ENCODE measurements at regions not wholly inside any gene's neighbourhood (a gene's known extent, or its start where the extent isn't known, plus 50 kb on each side); places are given as distances from the start of the nearest gene placed in this dataset.

DNA sequence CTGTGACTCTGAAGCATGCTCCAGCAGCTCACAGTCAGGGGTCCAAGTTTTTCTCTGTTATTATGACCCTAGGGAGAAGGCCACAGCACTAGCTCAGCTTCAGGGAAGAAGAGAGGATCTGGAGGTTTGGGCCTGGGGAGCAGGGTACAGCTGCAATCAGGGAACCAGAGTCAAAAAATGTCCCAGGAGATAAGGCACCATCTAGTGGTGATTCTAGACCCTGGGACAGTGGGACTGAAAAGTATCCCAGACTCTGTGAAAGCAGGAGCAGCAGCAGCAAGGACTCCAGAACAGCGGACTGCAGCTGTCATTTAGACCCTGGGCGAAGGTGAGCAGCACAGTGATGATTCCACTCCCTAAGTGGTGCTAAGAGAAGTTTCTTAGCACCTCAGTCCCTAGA is 278.4 kb upstream of the DDX18 start:
- DNase-seq (ENCODE audit: low spot score) (peak; percentile 70), ATAC-seq (peak; percentile 97)
- Mint-ChIP-seq H3K27ac (no peak overlapping the region), H3K9me3 (peaks cover 34% of the 10 kb centered on the region), H3K4me3 (no peak overlapping the region), H3K27me3 (ENCODE audit: insufficient read depth, low read depth, poor library complexity) (no peaks in the 10 kb centered on the region), H3K4me1 (peaks cover 5% of the 10 kb centered on the region; the same call in 2 of the 3 replicates), H3K36me3 (ENCODE audit: low read depth) (peaks cover 35% of the 10 kb centered on the region)
- H3K4me3 ChIP-seq, result no peak overlapping the region
- H3K79me2 ChIP-seq (replicated peaks; ENCODE audit: insufficient read depth), result no peaks in the 10 kb centered on the region
- no peaks in the 10 kb centered on the region for H3K4me1 ChIP-seq (ENCODE audit: insufficient read depth)
- H3K36me3 ChIP-seq (ENCODE audit: insufficient read depth), result peaks cover 7% of the 10 kb centered on the region; the same call in 1 of the 2 replicates
- no peaks in the 10 kb centered on the region for H3F3A ChIP-seq (replicated peaks; ENCODE audit: low read depth)
- no peak overlapping the region for H3K27ac ChIP-seq (ENCODE audit: low read depth)
- no peaks in the 10 kb centered on the region for H4K20me1 ChIP-seq (replicated peaks; ENCODE audit: insufficient read depth)
- H3K9me2 ChIP-seq (ENCODE audit: insufficient read depth), result no peaks in the 10 kb centered on the region; the same call in 1 of the 2 replicates
- TF ChIP-seq, protein P1, sequence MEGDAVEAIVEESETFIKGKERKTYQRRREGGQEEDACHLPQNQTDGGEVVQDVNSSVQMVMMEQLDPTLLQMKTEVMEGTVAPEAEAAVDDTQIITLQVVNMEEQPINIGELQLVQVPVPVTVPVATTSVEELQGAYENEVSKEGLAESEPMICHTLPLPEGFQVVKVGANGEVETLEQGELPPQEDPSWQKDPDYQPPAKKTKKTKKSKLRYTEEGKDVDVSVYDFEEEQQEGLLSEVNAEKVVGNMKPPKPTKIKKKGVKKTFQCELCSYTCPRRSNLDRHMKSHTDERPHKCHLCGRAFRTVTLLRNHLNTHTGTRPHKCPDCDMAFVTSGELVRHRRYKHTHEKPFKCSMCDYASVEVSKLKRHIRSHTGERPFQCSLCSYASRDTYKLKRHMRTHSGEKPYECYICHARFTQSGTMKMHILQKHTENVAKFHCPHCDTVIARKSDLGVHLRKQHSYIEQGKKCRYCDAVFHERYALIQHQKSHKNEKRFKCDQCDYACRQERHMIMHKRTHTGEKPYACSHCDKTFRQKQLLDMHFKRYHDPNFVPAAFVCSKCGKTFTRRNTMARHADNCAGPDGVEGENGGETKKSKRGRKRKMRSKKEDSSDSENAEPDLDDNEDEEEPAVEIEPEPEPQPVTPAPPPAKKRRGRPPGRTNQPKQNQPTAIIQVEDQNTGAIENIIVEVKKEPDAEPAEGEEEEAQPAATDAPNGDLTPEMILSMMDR (conservative IDR thresholded peaks at IDR 0.05; ENCODE audit: low read depth in 2 of 2), result peak; percentile 65 to 85
- no peak for TF ChIP-seq STAT1 (IDR thresholded peaks at IDR 0.05; ENCODE audit: unreplicated experiment)
- H3K27me3 ChIP-seq (ENCODE audit: insufficient read depth), result no peaks in the 10 kb centered on the region
- no peak overlapping the region for H3K4me2 ChIP-seq
- no peak overlapping the region for H2AFZ ChIP-seq

DNA sequence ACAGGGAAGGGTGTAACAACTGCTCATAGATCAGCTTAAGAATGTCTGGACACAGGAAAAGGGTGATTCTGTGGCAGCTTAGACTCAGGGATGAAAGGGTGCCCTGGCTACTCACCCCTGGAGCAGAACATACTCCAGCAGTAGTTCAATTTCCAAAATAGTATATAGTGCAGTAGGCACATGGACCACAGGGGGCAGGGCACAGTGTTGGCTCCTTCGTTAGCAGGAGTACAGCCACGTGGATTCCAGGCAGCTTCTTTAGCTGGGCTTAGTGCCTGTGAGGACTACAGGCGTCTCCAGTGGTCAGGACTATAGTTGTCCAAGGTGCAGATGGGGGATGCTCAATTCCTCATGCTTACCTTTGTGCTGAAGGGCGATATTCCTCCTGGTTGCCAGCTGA is 277.5 kb upstream of the DDX18 start:
- H3K4me3 ChIP-seq, result no peak overlapping the region
- DNase-seq (ENCODE audit: low spot score) (peak; percentile 49), ATAC-seq (peak; percentile 81)
- H3K4me1 ChIP-seq (ENCODE audit: insufficient read depth), result no peaks in the 10 kb centered on the region
- H3K79me2 ChIP-seq (replicated peaks; ENCODE audit: insufficient read depth), result no peaks in the 10 kb centered on the region
- no peaks in the 10 kb centered on the region for H4K20me1 ChIP-seq (replicated peaks; ENCODE audit: insufficient read depth)
- Mint-ChIP-seq H3K27me3 (ENCODE audit: insufficient read depth, low read depth, poor library complexity) (no peaks in the 10 kb centered on the region), H3K4me1 (peaks cover 5% of the 10 kb centered on the region; the same call in 2 of the 3 replicates), H3K36me3 (ENCODE audit: low read depth) (peaks cover 34% of the 10 kb centered on the region), H3K27ac (no peak overlapping the region), H3K9me3 (peaks cover 33% of the 10 kb centered on the region), H3K4me3 (no peak overlapping the region)
- H3F3A ChIP-seq (replicated peaks; ENCODE audit: low read depth), result no peaks in the 10 kb centered on the region
- no peak overlapping the region for H2AFZ ChIP-seq
- no peaks in the 10 kb centered on the region; the same call in 1 of the 2 replicates for H3K9me2 ChIP-seq (ENCODE audit: insufficient read depth)
- H3K36me3 ChIP-seq (ENCODE audit: insufficient read depth), result peaks cover 7% of the 10 kb centered on the region; the same call in 1 of the 2 replicates
- no peaks in the 10 kb centered on the region for H3K27me3 ChIP-seq (ENCODE audit: insufficient read depth)
- no peak overlapping the region for H3K27ac ChIP-seq (ENCODE audit: low read depth)
- H3K4me2 ChIP-seq, result no peak overlapping the region
- TF ChIP-seq, protein P2, sequence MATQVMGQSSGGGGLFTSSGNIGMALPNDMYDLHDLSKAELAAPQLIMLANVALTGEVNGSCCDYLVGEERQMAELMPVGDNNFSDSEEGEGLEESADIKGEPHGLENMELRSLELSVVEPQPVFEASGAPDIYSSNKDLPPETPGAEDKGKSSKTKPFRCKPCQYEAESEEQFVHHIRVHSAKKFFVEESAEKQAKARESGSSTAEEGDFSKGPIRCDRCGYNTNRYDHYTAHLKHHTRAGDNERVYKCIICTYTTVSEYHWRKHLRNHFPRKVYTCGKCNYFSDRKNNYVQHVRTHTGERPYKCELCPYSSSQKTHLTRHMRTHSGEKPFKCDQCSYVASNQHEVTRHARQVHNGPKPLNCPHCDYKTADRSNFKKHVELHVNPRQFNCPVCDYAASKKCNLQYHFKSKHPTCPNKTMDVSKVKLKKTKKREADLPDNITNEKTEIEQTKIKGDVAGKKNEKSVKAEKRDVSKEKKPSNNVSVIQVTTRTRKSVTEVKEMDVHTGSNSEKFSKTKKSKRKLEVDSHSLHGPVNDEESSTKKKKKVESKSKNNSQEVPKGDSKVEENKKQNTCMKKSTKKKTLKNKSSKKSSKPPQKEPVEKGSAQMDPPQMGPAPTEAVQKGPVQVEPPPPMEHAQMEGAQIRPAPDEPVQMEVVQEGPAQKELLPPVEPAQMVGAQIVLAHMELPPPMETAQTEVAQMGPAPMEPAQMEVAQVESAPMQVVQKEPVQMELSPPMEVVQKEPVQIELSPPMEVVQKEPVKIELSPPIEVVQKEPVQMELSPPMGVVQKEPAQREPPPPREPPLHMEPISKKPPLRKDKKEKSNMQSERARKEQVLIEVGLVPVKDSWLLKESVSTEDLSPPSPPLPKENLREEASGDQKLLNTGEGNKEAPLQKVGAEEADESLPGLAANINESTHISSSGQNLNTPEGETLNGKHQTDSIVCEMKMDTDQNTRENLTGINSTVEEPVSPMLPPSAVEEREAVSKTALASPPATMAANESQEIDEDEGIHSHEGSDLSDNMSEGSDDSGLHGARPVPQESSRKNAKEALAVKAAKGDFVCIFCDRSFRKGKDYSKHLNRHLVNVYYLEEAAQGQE (IDR thresholded peaks at IDR 0.05; ENCODE audit: unreplicated experiment), result no peak
- TF ChIP-seq, protein P1 (conservative IDR thresholded peaks at IDR 0.05; ENCODE audit: low read depth in 2 of 2), result peak; percentile 15 to 22; a peak in 2 of 4 replicates
